ENCODE measurements at regions not wholly inside any gene's neighbourhood (a gene's known extent, or its start where the extent isn't known, plus 50 kb on each side); places are given as distances from the start of the nearest gene placed in this dataset.

GRCh38 chr10:21193196-21193595, 296.1 kb upstream of the NEBL start (continued):
- no peak for TF ChIP-seq ZNF592 (IDR thresholded peaks at IDR 0.05)
- no peak for TF ChIP-seq BACH1 (IDR thresholded peaks at IDR 0.05; ENCODE audit: borderline replicate concordance)
- no peak for TF ChIP-seq NKRF (conservative IDR thresholded peaks at IDR 0.05)
- no peak for TF ChIP-seq CREB1 (IDR thresholded peaks at IDR 0.05; ENCODE audit: low read depth)

GRCh38 chr10:21191512-21191911, 294.4 kb upstream of the NEBL start:
- ATAC-seq (no peak), DNase-seq (ENCODE audit: low read depth, low spot score) (no peak), FAIRE-seq (no peak)
- no peaks in the 10 kb centered on the region for H4K20me1 ChIP-seq (ENCODE audit: control insufficient read depth, insufficient read depth)
- H3K9me3 ChIP-seq (replicated peaks; ENCODE audit: control insufficient read depth, insufficient read depth, low read length): no peaks in the 10 kb centered on the region
- RAD21 ChIA-PET (ENCODE audit: unreplicated experiment): no interaction called here
- H3K79me2 ChIP-seq (ENCODE audit: control insufficient read depth, insufficient read depth, low read length): no peaks in the 10 kb centered on the region
- POLR2A ChIA-PET: no interaction called here
- no TSS peak for BruUV-seq (replicated peaks)
- no peaks in the 10 kb centered on the region for H3K27me3 ChIP-seq (replicated peaks in 1 of 2; ENCODE audit: control insufficient read depth in 2 of 2, insufficient read depth in 2 of 2, low read length in 1 of 2)
- H2AFZ ChIP-seq (ENCODE audit: control insufficient read depth, low read depth, low read length): no peak overlapping the region
- H3K4me2 ChIP-seq (ENCODE audit: control insufficient read depth, insufficient read depth): no peak overlapping the region
- no peak overlapping the region for H3K27ac ChIP-seq (ENCODE audit: control insufficient read depth, insufficient read depth)
- in situ Hi-C loops (cut with MboI): no loop called here
- SMC1A ChIA-PET (ENCODE audit: uncharacterized antibody, unreplicated experiment): no interaction called here
- intact Hi-C loops (cut with micrococcal nuclease; ENCODE audit: unreplicated experiment): no loop called here
- H3K9ac ChIP-seq (ENCODE audit: control insufficient read depth, insufficient read depth, low read length): no peak overlapping the region
- WGBS (ENCODE audit: insufficient coverage, insufficient replicate concordance, low lambda C conversion rate, missing lambda C conversion rate): 0% methylated on average over 2 of the region's 2 CpGs
- CTCF ChIA-PET: no interaction called here
- no peak overlapping the region for H3K4me3 ChIP-seq
- H3K36me3 ChIP-seq (ENCODE audit: control insufficient read depth in 2 of 2, insufficient read depth in 2 of 2, low read length in 1 of 2): no peaks in the 10 kb centered on the region
- no peaks in the 10 kb centered on the region for H3K4me1 ChIP-seq (ENCODE audit: control insufficient read depth, insufficient read depth, low read length)
- TF ChIP-seq NFIC (IDR thresholded peaks at IDR 0.05; ENCODE audit: low read depth, low read length): no peak
- TF ChIP-seq ATF2 (IDR thresholded peaks at IDR 0.05; ENCODE audit: low read length): no peak
- no peak for TF ChIP-seq KAT2A (conservative IDR thresholded peaks at IDR 0.05; ENCODE audit: control insufficient read depth, low read depth, low read length)
- no peak for TF ChIP-seq ASH2L (IDR thresholded peaks at IDR 0.05; ENCODE audit: borderline replicate concordance, low read depth)
- no peak for TF ChIP-seq CHD4 (IDR thresholded peaks at IDR 0.05)
- no peak for TF ChIP-seq GABPA (IDR thresholded peaks at IDR 0.05; ENCODE audit: low read depth)
- TF ChIP-seq MLLT1 (IDR thresholded peaks at IDR 0.05): no peak
- no peak for TF ChIP-seq SREBF2 (IDR thresholded peaks at IDR 0.05; ENCODE audit: low read length)
- no peak for TF ChIP-seq ZNF384 (IDR thresholded peaks at IDR 0.05; ENCODE audit: borderline replicate concordance, low read depth, low read length)
- no peak for TF ChIP-seq FOXM1 (IDR thresholded peaks at IDR 0.05; ENCODE audit: low read depth, low read length)
